ENCODE measurements at regions not wholly inside any gene's neighbourhood (a gene's known extent, or its start where the extent isn't known, plus 50 kb on each side); places are given as distances from the start of the nearest gene placed in this dataset.

GRCh38 chr14:65993103-65993502, 493.1 kb upstream of the CCDC196 start:
- DNase-seq (ENCODE audit: low spot score), result no peak
- TF ChIP-seq CTCF (conservative IDR thresholded peaks at IDR 0.05; ENCODE audit: low read depth, low read length), result no peak
- TF ChIP-seq EZH2 (IDR thresholded peaks at IDR 0.05; ENCODE audit: borderline replicate concordance, low read depth, low read length, poor library complexity, severe bottlenecking), result no peak
- BruUV-seq (replicated peaks), result no TSS peak
- no peaks in the 10 kb centered on the region for H3K27me3 ChIP-seq (replicated peaks; ENCODE audit: insufficient read depth, low read depth, low read length, poor library complexity)
- no peaks in the 10 kb centered on the region for H3K36me3 ChIP-seq (ENCODE audit: insufficient read depth, low read length, poor library complexity, severe bottlenecking)
- H3K9me3 ChIP-seq (ENCODE audit: low read depth, low read length, poor library complexity, severe bottlenecking), result no peaks in the 10 kb centered on the region
- H3K4me1 ChIP-seq (ENCODE audit: insufficient read depth, low read length, poor library complexity, severe bottlenecking), result no peaks in the 10 kb centered on the region
- no peak overlapping the region for H3K27ac ChIP-seq (ENCODE audit: low read depth, low read length, poor library complexity, severe bottlenecking)
- CTCF ChIA-PET, result no interaction called here
- no peak overlapping the region for H3K4me3 ChIP-seq (ENCODE audit: low read depth, low read length, poor library complexity, severe bottlenecking)
- intact Hi-C loops (cut with micrococcal nuclease; ENCODE audit: unreplicated experiment), result no loop called here
- POLR2A ChIA-PET (ENCODE audit: low non-redundant PET), result interaction anchor here (0.8 kb wide), 1 partner anchor 100 kb away, joined by 3 read pairs; no protein-coding TSS in a partner anchor

- no peaks in the 10 kb centered on the region for H3K9me3 ChIP-seq (ENCODE audit: low read depth, low read length, poor library complexity, severe bottlenecking)
- ChIA-PET POLR2A (ENCODE audit: low non-redundant PET) (no interaction called here), CTCF (no interaction called here)
- no peak for DNase-seq (ENCODE audit: low spot score)
- no TSS peak for BruUV-seq (replicated peaks)
- H3K4me3 ChIP-seq (ENCODE audit: low read depth, low read length, poor library complexity, severe bottlenecking), result no peak overlapping the region
- TF ChIP-seq CTCF (conservative IDR thresholded peaks at IDR 0.05; ENCODE audit: low read depth, low read length), result no peak
- TF ChIP-seq EZH2 (IDR thresholded peaks at IDR 0.05; ENCODE audit: borderline replicate concordance, low read depth, low read length, poor library complexity, severe bottlenecking), result no peak
- H3K27me3 ChIP-seq (replicated peaks; ENCODE audit: insufficient read depth, low read depth, low read length, poor library complexity), result no peaks in the 10 kb centered on the region
- no peaks in the 10 kb centered on the region for H3K4me1 ChIP-seq (ENCODE audit: insufficient read depth, low read length, poor library complexity, severe bottlenecking)
- no peak overlapping the region for H3K27ac ChIP-seq (ENCODE audit: low read depth, low read length, poor library complexity, severe bottlenecking)
- intact Hi-C loops (cut with micrococcal nuclease; ENCODE audit: unreplicated experiment), result no loop called here
- no peaks in the 10 kb centered on the region for H3K36me3 ChIP-seq (ENCODE audit: insufficient read depth, low read length, poor library complexity, severe bottlenecking)
These were observed 492.2 kb upstream of the CCDC196 start for GRCh38 chr14:65993996-65994395.

DNA sequence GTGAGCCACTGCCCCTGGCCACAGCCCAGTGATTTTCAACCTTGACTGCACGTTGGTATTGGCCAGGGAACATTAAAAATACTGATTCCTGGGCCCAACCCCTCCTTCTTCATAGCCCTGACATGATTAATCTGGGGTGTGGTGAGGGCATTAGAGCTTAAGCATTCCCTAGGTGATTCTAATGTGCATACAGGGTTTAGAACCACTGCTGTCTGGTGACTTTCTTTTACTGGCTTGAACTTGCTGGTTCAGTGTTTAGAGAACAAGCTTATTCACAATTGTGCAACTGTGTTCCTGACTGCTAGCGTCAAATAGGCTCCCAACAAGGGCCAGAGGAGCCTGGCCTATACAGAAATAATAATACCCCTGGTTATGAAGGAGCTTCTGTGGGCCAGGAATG, 488.8 kb upstream of the CCDC196 start:
- intact Hi-C loops (cut with micrococcal nuclease; ENCODE audit: unreplicated experiment), result no loop called here
- Histone ChIP-seq H3K36me3 (ENCODE audit: insufficient read depth, low read length, poor library complexity, severe bottlenecking) (no peaks in the 10 kb centered on the region), H3K27ac (ENCODE audit: low read depth, low read length, poor library complexity, severe bottlenecking) (no peak overlapping the region), H3K4me1 (ENCODE audit: insufficient read depth, low read length, poor library complexity, severe bottlenecking) (no peaks in the 10 kb centered on the region), H3K9me3 (ENCODE audit: low read depth, low read length, poor library complexity, severe bottlenecking) (peaks cover 5% of the 10 kb centered on the region), H3K27me3 (replicated peaks; ENCODE audit: insufficient read depth, low read depth, low read length, poor library complexity) (no peaks in the 10 kb centered on the region), H3K4me3 (ENCODE audit: low read depth, low read length, poor library complexity, severe bottlenecking) (no peak overlapping the region)
- ChIA-PET CTCF (no interaction called here), POLR2A (ENCODE audit: low non-redundant PET) (no interaction called here)
- no peak for TF ChIP-seq EZH2 (IDR thresholded peaks at IDR 0.05; ENCODE audit: borderline replicate concordance, low read depth, low read length, poor library complexity, severe bottlenecking)
- TF ChIP-seq CTCF (conservative IDR thresholded peaks at IDR 0.05; ENCODE audit: low read depth, low read length), result no peak
- DNase-seq (ENCODE audit: low spot score), result no peak
- no TSS peak for BruUV-seq (replicated peaks)
